ENCODE measurements at regions not wholly inside any gene's neighbourhood (a gene's known extent, or its start where the extent isn't known, plus 50 kb on each side); places are given as distances from the start of the nearest gene placed in this dataset.

DNA sequence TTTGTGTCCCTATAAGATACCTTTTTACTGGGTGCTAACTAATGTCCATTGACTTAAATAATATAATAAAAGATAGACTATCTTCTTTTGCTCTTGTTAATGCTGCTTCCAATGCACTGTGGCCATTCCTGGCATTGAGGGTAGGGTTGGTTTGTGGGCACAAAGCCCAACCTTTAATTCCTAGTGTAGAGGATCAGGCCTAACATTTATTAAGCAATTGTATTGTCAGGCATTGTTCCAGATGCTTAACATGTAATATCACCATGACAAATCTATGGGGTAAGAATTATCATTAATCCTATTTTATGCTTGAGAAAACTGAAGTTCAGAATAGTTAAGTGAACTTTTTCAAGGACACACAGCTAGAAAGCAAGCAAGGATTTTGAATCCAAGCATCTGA, 60.4 kb upstream of the GPBP1 start:
- in situ Hi-C loops (cut with HindIII; ENCODE audit: low pct_unique_long_range_greater_than_20kb, low sequenced_read_pairs) = no loop called here
- DNase-seq (ENCODE audit: low read depth) = no peak

DNA sequence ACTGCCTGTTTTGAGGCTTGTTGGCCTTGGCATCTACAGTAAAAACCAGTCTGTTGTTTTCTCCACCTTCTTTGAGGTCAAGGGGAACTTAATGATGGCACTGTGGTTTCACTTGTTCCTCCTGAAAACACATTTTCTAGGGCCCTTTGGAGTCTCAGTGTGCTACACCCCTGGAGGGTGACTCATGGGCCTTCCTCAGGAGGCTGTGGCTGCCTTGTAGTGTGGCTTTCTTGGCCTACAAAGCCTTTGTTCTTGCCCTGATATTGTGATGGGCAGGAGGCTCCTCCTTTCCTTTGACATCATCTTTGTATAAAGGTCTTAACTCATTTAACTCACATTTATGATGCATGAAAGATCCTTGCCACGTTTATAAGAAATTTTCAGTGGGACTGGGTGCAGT, 56.3 kb upstream of the GPBP1 start:
- in situ Hi-C loops (cut with HindIII; ENCODE audit: low pct_unique_long_range_greater_than_20kb, low sequenced_read_pairs) = no loop called here
- DNase-seq (ENCODE audit: low read depth) = no peak

DNA sequence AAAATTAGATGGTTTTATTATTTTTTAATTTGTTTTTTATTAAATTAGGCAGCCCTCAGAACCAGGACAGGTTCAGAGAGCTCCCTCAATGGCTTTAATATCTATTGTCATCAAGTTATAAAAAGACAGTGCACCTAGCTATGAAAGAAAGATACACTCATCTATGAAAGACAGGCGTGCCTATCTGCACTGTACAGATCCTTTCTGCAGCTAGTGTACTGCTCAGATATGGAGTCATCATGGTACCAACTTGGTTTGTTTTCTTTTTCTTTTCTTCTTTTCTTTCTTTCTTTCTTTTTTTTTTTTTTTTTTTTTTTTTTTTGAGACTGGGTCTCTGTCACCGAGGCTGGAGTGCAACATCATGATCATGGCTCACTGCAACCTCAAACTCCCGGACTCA, 54.8 kb upstream of the GPBP1 start:
- in situ Hi-C loops (cut with HindIII; ENCODE audit: low pct_unique_long_range_greater_than_20kb, low sequenced_read_pairs) = no loop called here
- no peak for DNase-seq (ENCODE audit: low read depth)

DNA sequence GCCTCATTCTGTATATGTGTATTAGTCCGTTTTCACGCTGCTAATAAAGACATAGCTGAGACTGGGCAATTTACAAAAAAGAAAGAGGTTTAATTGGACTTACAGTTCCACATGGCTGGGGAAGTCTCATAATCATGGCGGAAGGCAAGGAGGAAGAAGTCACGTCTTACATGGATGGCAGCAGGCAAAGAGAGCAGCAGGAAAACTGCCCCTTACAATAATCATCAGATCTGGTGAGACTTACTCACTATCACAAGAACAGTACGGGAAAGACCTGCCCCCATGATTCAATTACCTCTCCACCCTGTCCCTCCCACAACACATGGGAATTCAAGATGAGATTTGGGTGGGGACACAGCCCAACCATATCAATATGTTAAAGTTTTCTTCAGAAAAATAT, 49.8 kb upstream of the GPBP1 start:
- in situ Hi-C loops (cut with HindIII; ENCODE audit: low pct_unique_long_range_greater_than_20kb, low sequenced_read_pairs) = no loop called here
- DNase-seq (ENCODE audit: low read depth) = no peak

Measured in Caki2 (cell line).